OCI-LY3 (cell line): ENCODE measurements at regions not wholly inside any gene's neighbourhood (a gene's known extent, or its start where the extent isn't known, plus 50 kb on each side); places are given as distances from the start of the nearest gene placed in this dataset.

Experiments used
- H2AFZ ChIP-seq: fragments of 200-600, 300-600 bp; shearing (Covaris generic); 2 replicates; pipeline ENCODE4 v1.6.0; 2014; ENCODE audit warnings: antibody characterized with exemption, low read depth, low read length
- H3K27ac ChIP-seq: fragments of 200-600, 300-600 bp; sonication (generic); 2 replicates; pipeline ENCODE4 v1.5.1; 2014; ENCODE audit warnings: mild to moderate bottlenecking, low read length, moderate library complexity, mixed read lengths
- H3K27me3 ChIP-seq: fragments of 200-600, 300-600 bp; sonication (generic); 2 replicates; pipeline ENCODE4 v1.6.1; 2014; ENCODE audit warnings: low read depth, low read length, mixed read lengths
- H3K36me3 ChIP-seq: fragments of 200-600, 300-600 bp; sonication (generic); replicated peaks from 2 replicates; pipeline ENCODE3; 2014; ENCODE audit warnings: low read depth, low read length, mixed read lengths
- H3K4me1 ChIP-seq: fragments of 300-600, 200-600 bp; sonication (generic); 2 replicates; pipeline ENCODE4 v1.6.1; 2014; ENCODE audit warnings: low read length, mixed read lengths
- H3K4me2 ChIP-seq: fragments of 200-600, 300-600 bp; sonication (generic); 2 replicates; pipeline ENCODE4 v1.6.1; 2014; ENCODE audit warnings: low read length, mixed read lengths
- H3K4me3 ChIP-seq: fragments of 300-600, 200-600 bp; sonication (generic); 2 replicates; pipeline ENCODE4 v1.5.1; 2014; ENCODE audit warnings: antibody characterized with exemption, mild to moderate bottlenecking, low read length, moderate library complexity
- H3K79me2 ChIP-seq: fragments of 300-600, 200-600 bp; shearing (Covaris generic); 2 replicates; pipeline ENCODE4 v1.6.1; 2014; ENCODE audit warnings: mild to moderate bottlenecking, low read length, mixed read lengths
- H3K9ac ChIP-seq: fragments of 300-600, 200-600 bp; shearing (Covaris generic); 2 replicates; pipeline ENCODE4 v1.6.0; 2014; ENCODE audit warnings: mild to moderate bottlenecking, low read length, moderate library complexity
- H3K9me3 ChIP-seq: fragments of 200-600, 300-600 bp; shearing (Covaris generic); 2 replicates; pipeline ENCODE4 v1.6.1; 2014; ENCODE audit warnings: low read length, mixed read lengths; ENCODE audit not compliant: insufficient read depth
- H4K20me1 ChIP-seq: fragments of 200-600, 300-600 bp; sonication (generic); 2 replicates; pipeline ENCODE4 v1.6.1; 2016; ENCODE audit warnings: low read length, mixed read lengths; ENCODE audit not compliant: insufficient read depth
- EZH2phosphoT487 ChIP-seq: fragments of 200-600 bp; shearing (Covaris generic); IDR thresholded peaks from 2 replicates; pipeline ENCODE4 v1.6.1; 2018; ENCODE audit warnings: antibody characterized with exemption, mixed run types, low read depth
- TF ChIP-seq, protein P1 (sequence below): fragments of 200-600, 300-600 bp; sonication (generic); IDR thresholded peaks from 2 replicates; pipeline ENCODE4 v1.5.1; 2014; ENCODE audit warnings: antibody characterized with exemption, low read length, low read depth

DNA sequence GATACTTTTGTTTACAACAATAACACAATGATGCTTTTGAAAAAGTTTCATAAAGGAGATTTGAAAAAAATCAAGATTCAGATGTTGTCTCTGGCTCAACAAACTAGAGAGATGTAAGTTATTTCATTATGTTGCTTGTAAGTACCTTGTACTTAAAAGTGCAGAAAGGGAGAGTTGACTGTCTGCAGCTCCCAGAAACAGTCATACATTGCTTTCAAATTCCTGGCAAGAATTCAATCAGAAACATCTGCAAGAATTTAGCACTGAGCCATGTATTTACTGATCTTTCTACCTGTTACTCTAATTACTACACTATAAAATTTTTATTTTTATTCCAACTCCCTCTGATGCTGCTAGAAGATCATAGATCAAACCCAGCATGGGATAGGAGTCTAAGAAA, 1261.3 kb upstream of the SPRY2 start:
- no peaks in the 10 kb centered on the region for H3K9me3 ChIP-seq
- H3K4me3 ChIP-seq, result no peak overlapping the region
- no peaks in the 10 kb centered on the region for H3K4me1 ChIP-seq
- H3K4me2 ChIP-seq, result no peak overlapping the region
- no peak overlapping the region for H3K9ac ChIP-seq
- H4K20me1 ChIP-seq, result no peaks in the 10 kb centered on the region
- no peak overlapping the region for H3K27ac ChIP-seq
- no peak for TF ChIP-seq EZH2phosphoT487
- TF ChIP-seq, protein P1, sequence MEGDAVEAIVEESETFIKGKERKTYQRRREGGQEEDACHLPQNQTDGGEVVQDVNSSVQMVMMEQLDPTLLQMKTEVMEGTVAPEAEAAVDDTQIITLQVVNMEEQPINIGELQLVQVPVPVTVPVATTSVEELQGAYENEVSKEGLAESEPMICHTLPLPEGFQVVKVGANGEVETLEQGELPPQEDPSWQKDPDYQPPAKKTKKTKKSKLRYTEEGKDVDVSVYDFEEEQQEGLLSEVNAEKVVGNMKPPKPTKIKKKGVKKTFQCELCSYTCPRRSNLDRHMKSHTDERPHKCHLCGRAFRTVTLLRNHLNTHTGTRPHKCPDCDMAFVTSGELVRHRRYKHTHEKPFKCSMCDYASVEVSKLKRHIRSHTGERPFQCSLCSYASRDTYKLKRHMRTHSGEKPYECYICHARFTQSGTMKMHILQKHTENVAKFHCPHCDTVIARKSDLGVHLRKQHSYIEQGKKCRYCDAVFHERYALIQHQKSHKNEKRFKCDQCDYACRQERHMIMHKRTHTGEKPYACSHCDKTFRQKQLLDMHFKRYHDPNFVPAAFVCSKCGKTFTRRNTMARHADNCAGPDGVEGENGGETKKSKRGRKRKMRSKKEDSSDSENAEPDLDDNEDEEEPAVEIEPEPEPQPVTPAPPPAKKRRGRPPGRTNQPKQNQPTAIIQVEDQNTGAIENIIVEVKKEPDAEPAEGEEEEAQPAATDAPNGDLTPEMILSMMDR, result no peak
- H3K79me2 ChIP-seq, result no peaks in the 10 kb centered on the region
- H3K27me3 ChIP-seq, result no peaks in the 10 kb centered on the region
- no peaks in the 10 kb centered on the region for H3K36me3 ChIP-seq
- H2AFZ ChIP-seq, result no peak overlapping the region

DNA sequence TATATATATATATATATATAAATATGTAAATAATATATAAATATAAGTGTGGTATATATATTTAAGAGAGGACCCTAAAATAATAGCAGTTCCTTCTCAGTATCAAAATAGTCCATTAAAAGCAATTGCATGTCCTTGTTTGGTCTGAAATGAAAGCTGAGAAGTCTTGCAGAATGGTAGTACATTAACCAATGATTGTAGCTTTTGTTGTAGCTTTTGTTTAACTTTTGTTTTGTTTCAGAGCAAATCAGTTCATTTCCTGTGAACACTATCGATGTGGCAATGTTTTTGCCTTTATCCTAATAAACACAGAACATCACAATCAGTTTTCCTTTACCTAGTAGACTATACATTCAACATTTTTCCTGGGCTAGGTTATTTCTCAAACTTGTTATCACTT, 1256.2 kb upstream of the SPRY2 start:
- no peak overlapping the region for H3K4me2 ChIP-seq
- no peaks in the 10 kb centered on the region for H4K20me1 ChIP-seq
- no peaks in the 10 kb centered on the region for H3K27me3 ChIP-seq
- TF ChIP-seq, protein P1, result no peak
- TF ChIP-seq EZH2phosphoT487, result no peak
- H3K79me2 ChIP-seq, result no peaks in the 10 kb centered on the region
- H3K27ac ChIP-seq, result no peak overlapping the region
- no peak overlapping the region for H2AFZ ChIP-seq
- no peak overlapping the region for H3K9ac ChIP-seq
- H3K4me3 ChIP-seq, result no peak overlapping the region
- H3K36me3 ChIP-seq, result no peaks in the 10 kb centered on the region
- H3K9me3 ChIP-seq, result no peaks in the 10 kb centered on the region
- H3K4me1 ChIP-seq, result no peaks in the 10 kb centered on the region

DNA sequence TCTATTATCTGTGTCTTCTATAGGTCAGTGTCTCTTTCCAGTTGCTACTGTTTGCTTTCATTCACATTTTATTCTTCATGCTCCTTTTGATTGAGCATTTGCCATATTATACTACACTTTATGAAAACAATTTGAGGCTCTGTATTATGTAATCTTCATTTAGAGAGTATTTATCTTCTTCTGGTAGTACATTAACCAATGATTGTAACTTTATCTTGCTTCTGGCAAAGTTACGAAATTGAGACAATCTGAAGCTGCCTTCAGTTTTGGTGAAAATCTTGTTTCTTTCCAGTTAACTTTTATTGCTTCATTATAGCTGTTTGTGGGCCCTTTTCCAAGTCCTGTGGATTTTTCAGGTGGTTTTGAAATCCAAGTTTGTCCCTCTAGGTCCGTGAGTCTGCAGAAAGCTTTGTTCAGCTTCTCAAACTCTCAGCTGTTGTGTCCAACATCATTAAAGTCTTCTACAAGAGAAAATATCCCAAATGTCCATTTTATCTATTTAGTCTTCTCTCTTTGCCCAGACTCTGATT, 1255.4 kb upstream of the SPRY2 start:
- Histone ChIP-seq H3K79me2 (no peaks in the 10 kb centered on the region), H2AFZ (peak overlapping the region; percentile 53; the same call in 1 of the 2 replicates), H3K4me1 (no peaks in the 10 kb centered on the region), H3K9me3 (no peaks in the 10 kb centered on the region), H3K27me3 (no peaks in the 10 kb centered on the region), H3K36me3 (no peaks in the 10 kb centered on the region), H3K4me2 (no peak overlapping the region), H3K27ac (no peak overlapping the region), H3K9ac (no peak overlapping the region), H4K20me1 (no peaks in the 10 kb centered on the region), H3K4me3 (no peak overlapping the region)
- TF ChIP-seq EZH2phosphoT487, result no peak
- TF ChIP-seq, protein P1, result no peak

DNA sequence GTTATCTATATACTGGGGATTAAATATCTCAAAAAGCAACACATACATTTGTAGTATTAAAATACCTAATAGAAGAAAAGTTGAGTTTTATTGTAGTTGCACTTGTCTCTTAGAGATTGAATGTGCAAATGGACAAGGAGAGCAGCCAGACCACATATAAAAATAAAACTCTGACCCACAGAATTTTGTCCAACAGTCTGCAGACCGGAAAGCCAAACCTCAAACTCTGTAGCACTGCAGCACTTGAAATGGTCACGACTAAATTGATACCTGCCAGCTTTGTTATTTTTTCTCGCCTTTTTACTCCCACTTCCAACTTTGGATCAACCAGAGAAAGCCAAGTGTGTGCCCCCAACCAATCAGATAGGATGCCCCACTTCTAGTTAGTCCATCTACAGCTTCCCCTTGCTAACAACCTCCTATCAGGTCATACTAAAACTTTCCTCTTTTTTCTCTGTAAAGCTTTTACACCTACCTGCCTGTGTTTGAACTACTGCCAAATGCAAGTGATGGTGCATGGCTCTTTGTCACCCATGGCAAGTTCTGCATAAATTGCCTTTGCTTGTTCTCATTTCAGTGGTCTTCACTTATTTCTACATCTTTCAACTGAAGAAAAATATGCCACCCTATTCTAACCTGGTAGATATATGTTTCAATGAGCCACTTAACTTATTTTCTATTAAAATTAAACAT, 1250.7 kb upstream of the SPRY2 start:
- Histone ChIP-seq H3K27ac (no peak overlapping the region), H3K36me3 (no peaks in the 10 kb centered on the region), H3K79me2 (no peaks in the 10 kb centered on the region), H2AFZ (no peak overlapping the region), H3K4me1 (no peaks in the 10 kb centered on the region), H4K20me1 (no peaks in the 10 kb centered on the region), H3K9me3 (no peaks in the 10 kb centered on the region), H3K27me3 (no peaks in the 10 kb centered on the region), H3K4me2 (no peak overlapping the region), H3K9ac (no peak overlapping the region), H3K4me3 (no peak overlapping the region)
- TF ChIP-seq EZH2phosphoT487, result no peak
- TF ChIP-seq, protein P1, result no peak
